Activated T-cell treated with anti-CD3 and anti-CD28 coated beads, Interleukin-2, amount 50 U/mL, for 72 hours (primary cell): ENCODE measurements at regions not wholly inside any gene's neighbourhood (a gene's known extent, or its start where the extent isn't known, plus 50 kb on each side); places are given as distances from the start of the nearest gene placed in this dataset.

Experiments
- ATAC-seq, 2 donors: fragments of 150-1000 bp; cut with Tn5 transposase; replicated peaks in 1 of 2; 2 replicates each; pipeline ENCODE4 v1.10.0; 2021; ENCODE audit warnings: moderate library complexity in 2 of 2, mild to moderate bottlenecking in 1 of 2
- DNase-seq, 2 donors: peaks; one replicate each; pipeline ENCODE4 v3.0.0; 2021 to 2022; ENCODE audit warnings: mixed read lengths in 1 of 2
- H3K27ac Mint-ChIP-seq: one replicate; pipeline ENCODE4 v1.8.0; 2022; ENCODE audit warnings: mild to moderate bottlenecking, moderate library complexity, mixed read lengths
- H3K27me3 Mint-ChIP-seq: one replicate; pipeline ENCODE4 v1.8.0; 2022; ENCODE audit warnings: low read depth, mixed read lengths
- H3K36me3 Mint-ChIP-seq, 2 donors: one replicate each; pipeline ENCODE4 v1.8.0; 2022; ENCODE audit warnings: mixed read lengths in 2 of 2, mild to moderate bottlenecking in 1 of 2; ENCODE audit not compliant: insufficient read depth in 2 of 2
- H3K4me1 Mint-ChIP-seq: one replicate; pipeline ENCODE4 v1.8.0; 2022; ENCODE audit warnings: low read depth, mixed read lengths
- H3K4me3 Mint-ChIP-seq, 2 donors: one replicate each; pipeline ENCODE4 v1.8.0; 2022; ENCODE audit warnings: mild to moderate bottlenecking in 2 of 2, mixed read lengths in 2 of 2, moderate library complexity in 2 of 2
- H3K9me3 Mint-ChIP-seq, 2 donors: one replicate each; pipeline ENCODE4 v1.8.0; 2022; ENCODE audit warnings: mixed read lengths in 2 of 2

- no peak overlapping the region for H3K27ac Mint-ChIP-seq
- H3K27me3 Mint-ChIP-seq, result no peaks in the 10 kb centered on the region
- H3K4me3 Mint-ChIP-seq, result no peak overlapping the region
- H3K9me3 Mint-ChIP-seq, result peaks cover 5 to 8% of the 10 kb centered on the region in 2 donors
- H3K4me1 Mint-ChIP-seq, result no peaks in the 10 kb centered on the region
- ATAC-seq (no peak), DNase-seq (no peak)
- peaks cover 3 to 4% of the 10 kb centered on the region in 2 donors for H3K36me3 Mint-ChIP-seq
These were observed 987.2 kb upstream of the CDH2 start for GRCh38 chr18:29164020-29164706.

DNA sequence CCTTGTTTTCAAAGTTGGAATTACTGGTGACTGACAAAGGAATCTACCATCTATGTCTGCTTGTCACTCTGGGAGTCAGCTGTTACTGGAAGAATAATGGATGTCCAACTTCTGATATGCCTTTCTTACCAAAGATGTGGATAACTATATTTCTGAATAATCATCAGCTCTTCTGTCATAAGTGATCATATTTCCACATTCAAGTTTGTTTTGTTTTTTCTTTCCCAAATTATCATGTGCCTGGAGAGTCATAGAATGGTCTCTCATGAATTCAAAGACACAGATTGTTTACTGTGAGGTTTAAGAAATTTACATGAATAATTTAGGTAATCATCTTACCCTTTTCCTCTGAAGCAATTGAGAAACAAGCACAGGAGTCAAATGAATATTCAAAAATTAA is 986.7 kb upstream of the CDH2 start:
- DNase-seq (no peak), ATAC-seq (no peak)
- no peak overlapping the region for H3K4me3 Mint-ChIP-seq
- peaks cover 5 to 8% of the 10 kb centered on the region in 2 donors for H3K9me3 Mint-ChIP-seq
- H3K27me3 Mint-ChIP-seq, result no peaks in the 10 kb centered on the region
- H3K36me3 Mint-ChIP-seq, result peaks cover 0 to 4% of the 10 kb centered on the region in 2 donors
- no peak overlapping the region for H3K27ac Mint-ChIP-seq
- H3K4me1 Mint-ChIP-seq, result no peaks in the 10 kb centered on the region

DNA sequence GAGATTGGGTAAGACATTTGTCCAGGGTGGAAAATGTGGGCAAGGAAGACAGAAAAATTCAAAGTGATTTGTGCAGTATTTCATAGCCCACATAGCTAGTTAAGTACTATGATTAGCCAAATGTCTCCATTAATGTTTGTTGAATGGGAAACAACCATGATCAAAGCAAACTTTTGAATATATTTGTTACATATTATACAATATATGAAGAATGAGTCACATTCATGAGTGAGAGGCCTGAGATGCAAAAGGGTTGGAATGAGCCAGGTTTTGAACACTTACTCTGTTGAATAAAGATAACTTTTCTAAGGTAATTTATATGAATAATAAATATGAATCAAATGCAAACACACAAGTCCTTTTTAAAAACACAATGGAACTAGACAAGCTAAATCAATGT is 984.5 kb upstream of the CDH2 start:
- Mint-ChIP-seq H3K4me3 (no peak overlapping the region), H3K4me1 (no peaks in the 10 kb centered on the region), H3K9me3 (peaks cover 8 to 9% of the 10 kb centered on the region in 2 donors), H3K27me3 (no peaks in the 10 kb centered on the region), H3K27ac (no peak overlapping the region), H3K36me3 (peaks cover 0 to 4% of the 10 kb centered on the region in 2 donors)
- DNase-seq, result no peak
- no peak for ATAC-seq

DNA sequence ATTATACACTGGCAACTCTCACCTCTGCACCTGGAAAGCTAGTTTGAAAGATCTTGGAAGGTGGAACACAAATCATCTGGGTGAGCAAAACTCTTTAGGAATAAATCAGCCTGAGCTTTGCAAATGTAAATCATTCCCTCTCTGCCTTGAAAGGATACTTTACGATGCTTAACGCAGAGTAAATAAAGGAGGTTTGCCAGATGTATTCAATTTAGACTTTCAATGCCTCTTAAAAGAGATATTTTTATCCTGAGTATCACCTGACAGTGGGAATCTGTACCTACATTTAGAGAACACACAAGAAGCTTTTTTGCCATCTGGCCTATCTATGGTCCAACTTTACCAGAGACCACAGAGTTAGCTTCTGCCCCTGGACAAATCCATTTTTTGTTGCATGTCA is 983.2 kb upstream of the CDH2 start:
- no peak overlapping the region for H3K4me3 Mint-ChIP-seq
- H3K36me3 Mint-ChIP-seq, result no peaks in the 10 kb centered on the region
- H3K27ac Mint-ChIP-seq, result no peak overlapping the region
- DNase-seq (no peak), ATAC-seq (no peak)
- no peaks in the 10 kb centered on the region for H3K27me3 Mint-ChIP-seq
- no peaks in the 10 kb centered on the region for H3K4me1 Mint-ChIP-seq
- peaks cover 3 to 5% of the 10 kb centered on the region in 2 donors for H3K9me3 Mint-ChIP-seq

DNA sequence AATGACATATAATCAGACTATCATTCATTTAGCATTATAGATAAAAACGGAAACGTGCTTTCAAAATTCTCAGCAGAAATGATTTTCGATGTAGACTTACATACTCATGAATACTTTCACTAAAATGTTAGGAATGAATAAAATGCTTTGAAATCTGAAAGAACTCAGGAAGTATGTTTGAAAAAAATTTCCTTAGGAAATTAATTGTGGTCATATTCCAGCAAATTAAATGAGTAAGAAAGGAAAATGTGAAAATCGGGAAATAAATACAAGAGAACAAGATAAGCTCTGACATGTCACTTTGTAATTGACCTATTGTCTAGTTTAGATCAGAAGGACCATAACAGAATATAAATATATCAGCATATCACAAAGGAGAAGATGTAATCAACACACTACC is 981.0 kb upstream of the CDH2 start:
- ATAC-seq (no peak), DNase-seq (no peak)
- Mint-ChIP-seq H3K36me3 (peaks cover 1 to 4% of the 10 kb centered on the region in 2 donors), H3K27me3 (no peaks in the 10 kb centered on the region), H3K27ac (no peak overlapping the region), H3K4me3 (no peak overlapping the region), H3K9me3 (peaks cover 7 to 9% of the 10 kb centered on the region in 2 donors), H3K4me1 (no peaks in the 10 kb centered on the region)

- no peak overlapping the region for H3K27ac Mint-ChIP-seq
- H3K4me1 Mint-ChIP-seq, result no peaks in the 10 kb centered on the region
- peaks cover 1 to 5% of the 10 kb centered on the region in 2 donors for H3K36me3 Mint-ChIP-seq
- no peaks in the 10 kb centered on the region for H3K27me3 Mint-ChIP-seq
- DNase-seq (no peak), ATAC-seq (no peak)
- no peak overlapping the region for H3K4me3 Mint-ChIP-seq
- peaks cover 8 to 10% of the 10 kb centered on the region in 2 donors for H3K9me3 Mint-ChIP-seq
These were observed 980.3 kb upstream of the CDH2 start for GRCh38 chr18:29157057-29157780.

DNA sequence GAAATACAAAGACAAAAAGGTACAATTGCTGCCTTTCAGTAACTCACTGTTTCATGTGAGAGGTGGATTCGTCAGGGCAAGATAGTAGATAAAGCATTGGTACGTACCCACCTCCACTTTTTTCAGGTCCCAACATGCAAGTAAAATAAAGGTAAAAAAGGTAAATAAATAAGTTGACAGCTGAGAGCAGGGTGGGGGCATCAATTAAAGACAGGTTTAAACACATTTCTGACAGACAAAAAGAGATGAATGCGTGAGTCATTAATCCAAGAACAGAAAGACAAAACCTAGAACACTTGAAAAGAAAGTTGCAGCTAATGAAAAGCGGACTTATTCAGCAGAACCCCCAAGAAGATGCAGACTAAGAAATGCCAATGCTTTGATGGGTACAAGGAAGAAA is 979.6 kb upstream of the CDH2 start:
- H3K4me1 Mint-ChIP-seq, result no peaks in the 10 kb centered on the region
- H3K4me3 Mint-ChIP-seq, result no peak overlapping the region
- no peaks in the 10 kb centered on the region for H3K27me3 Mint-ChIP-seq

DNA sequence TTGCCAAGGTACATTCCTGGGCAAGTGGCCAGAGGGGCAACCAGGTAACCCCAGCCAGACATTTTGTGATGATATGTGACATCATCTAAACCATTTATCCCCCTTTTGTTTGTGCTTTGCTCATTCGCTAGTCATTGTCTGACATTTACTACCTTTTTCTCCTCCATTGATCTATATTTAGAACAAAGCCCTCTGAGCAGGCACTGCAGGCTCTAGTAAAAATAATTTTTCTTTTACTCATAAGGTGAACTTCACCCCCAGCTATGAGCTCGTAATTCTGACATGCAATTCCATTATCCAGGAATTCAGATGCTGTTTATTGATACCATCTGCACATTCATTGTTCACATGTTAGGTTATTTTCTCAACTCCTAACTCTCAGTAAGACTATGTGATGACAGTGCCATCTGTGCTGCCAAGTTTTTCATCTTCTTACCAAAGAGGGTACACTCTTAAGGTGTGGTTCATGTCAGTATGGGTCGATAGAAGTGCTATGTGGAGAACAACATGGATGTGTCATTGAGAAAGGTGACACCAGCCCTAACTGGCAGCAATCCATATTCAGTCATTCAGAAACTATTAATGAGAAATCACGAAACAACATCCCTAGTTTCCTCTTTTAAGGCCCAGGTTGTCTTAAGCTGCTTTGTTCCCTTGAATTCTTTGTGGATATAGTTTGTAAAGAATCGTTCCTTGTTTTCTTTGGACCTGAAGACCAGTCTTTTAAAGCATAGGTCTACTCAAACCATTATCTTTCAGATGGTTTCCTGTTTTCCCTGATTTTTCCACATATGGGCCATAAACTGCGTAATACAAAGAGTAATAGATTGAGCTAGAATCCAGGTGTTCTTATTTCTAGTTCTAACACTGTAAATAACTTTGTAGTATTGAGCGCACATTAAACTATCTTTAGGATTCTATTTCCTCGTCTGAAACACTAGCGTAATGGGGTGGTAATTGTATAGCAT is 978.1 kb upstream of the CDH2 start:
- H3K27me3 Mint-ChIP-seq, result no peaks in the 10 kb centered on the region
- DNase-seq, result no peak
- no peak overlapping the region for H3K4me3 Mint-ChIP-seq
- ATAC-seq, result no peak
- H3K27ac Mint-ChIP-seq, result no peak overlapping the region
- H3K4me1 Mint-ChIP-seq, result no peaks in the 10 kb centered on the region
- peaks cover 1 to 5% of the 10 kb centered on the region in 2 donors for H3K36me3 Mint-ChIP-seq
- H3K9me3 Mint-ChIP-seq, result peaks cover 5 to 10% of the 10 kb centered on the region in 2 donors

More for the DNA sequence above, 979.6 kb upstream of the CDH2 start:
- peaks cover 8 to 10% of the 10 kb centered on the region in 2 donors for H3K9me3 Mint-ChIP-seq
- H3K36me3 Mint-ChIP-seq, result peaks cover 1 to 5% of the 10 kb centered on the region in 2 donors
- DNase-seq (no peak), ATAC-seq (no peak)
- no peak overlapping the region for H3K27ac Mint-ChIP-seq

DNA sequence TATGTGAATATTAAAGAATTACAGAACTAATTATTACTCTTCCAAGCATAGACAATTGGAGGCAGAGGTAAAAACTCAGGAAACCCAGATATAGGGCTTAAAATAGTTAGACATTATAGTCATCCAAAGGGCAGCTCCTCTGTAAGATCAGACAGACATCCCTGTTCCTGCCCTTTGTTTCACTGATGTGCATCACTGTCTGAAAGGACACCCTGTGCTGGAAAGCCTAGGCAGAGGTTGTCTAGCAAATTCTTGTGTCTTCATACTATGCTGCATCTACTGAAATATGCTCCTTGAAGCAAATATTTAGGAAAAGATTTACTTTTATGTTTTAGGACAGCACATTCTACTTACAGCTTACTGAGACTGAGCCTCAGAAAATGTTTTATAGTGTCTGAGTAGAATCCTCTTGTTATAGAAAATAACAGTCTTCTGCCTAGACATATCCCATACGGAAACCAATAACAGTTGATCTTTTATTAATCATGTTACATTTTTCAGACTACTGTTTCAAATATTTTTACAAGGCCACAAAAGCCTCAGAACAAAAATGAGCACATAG is 977.3 kb upstream of the CDH2 start:
- no peaks in the 10 kb centered on the region for H3K4me1 Mint-ChIP-seq
- peaks cover 1 to 5% of the 10 kb centered on the region in 2 donors for H3K36me3 Mint-ChIP-seq
- no peak overlapping the region for H3K4me3 Mint-ChIP-seq
- H3K27ac Mint-ChIP-seq, result no peak overlapping the region
- H3K9me3 Mint-ChIP-seq, result peaks cover 5 to 10% of the 10 kb centered on the region in 2 donors
- ATAC-seq, result no peak
- DNase-seq, result no peak
- no peaks in the 10 kb centered on the region for H3K27me3 Mint-ChIP-seq

DNA sequence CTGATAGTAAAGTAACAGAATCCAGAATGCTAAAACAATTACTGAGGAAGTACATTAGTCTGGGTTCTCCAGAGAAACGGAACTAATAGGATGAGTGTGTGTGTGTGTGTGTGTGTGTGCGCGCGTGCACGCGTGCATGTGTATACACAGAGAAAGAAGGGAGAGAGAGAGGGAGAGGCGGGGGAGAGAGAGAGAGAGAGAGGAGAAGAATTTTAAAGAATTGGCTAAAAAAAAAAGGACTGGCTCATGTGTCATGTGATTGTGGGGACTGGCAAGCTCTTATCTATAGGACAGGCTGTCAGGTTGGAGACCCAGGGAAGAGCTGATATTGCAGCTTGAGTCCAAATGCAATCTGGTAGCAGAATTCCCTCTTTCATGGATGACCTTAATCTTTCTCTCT is 976.2 kb upstream of the CDH2 start:
- H3K4me1 Mint-ChIP-seq, result no peaks in the 10 kb centered on the region
- DNase-seq, result no peak
- peaks cover 5 to 10% of the 10 kb centered on the region in 2 donors for H3K9me3 Mint-ChIP-seq
- ATAC-seq, result no peak
- H3K4me3 Mint-ChIP-seq, result no peak overlapping the region
- H3K27me3 Mint-ChIP-seq, result no peaks in the 10 kb centered on the region
- H3K36me3 Mint-ChIP-seq, result peaks cover 1 to 5% of the 10 kb centered on the region in 2 donors
- no peak overlapping the region for H3K27ac Mint-ChIP-seq

- Mint-ChIP-seq H3K4me3 (no peak overlapping the region), H3K9me3 (peaks cover 2 to 11% of the 10 kb centered on the region in 2 donors)
These were observed 971.0 kb upstream of the CDH2 start for GRCh38 chr18:29147944-29148343.

GRCh38 chr18:29146068-29146467 is 969.1 kb upstream of the CDH2 start:
- Mint-ChIP-seq H3K36me3 (peaks cover 0 to 3% of the 10 kb centered on the region in 2 donors), H3K9me3 (peaks cover 0 to 13% of the 10 kb centered on the region in 2 donors), H3K27ac (no peak overlapping the region), H3K4me3 (no peak overlapping the region), H3K4me1 (no peaks in the 10 kb centered on the region), H3K27me3 (no peaks in the 10 kb centered on the region)
- DNase-seq, result no peak
- no peak for ATAC-seq

More at GRCh38 chr18:29147944-29148343, 971.0 kb upstream of the CDH2 start:
- ATAC-seq, result no peak
- Mint-ChIP-seq H3K27me3 (no peaks in the 10 kb centered on the region), H3K27ac (no peak overlapping the region), H3K36me3 (peaks cover 0 to 1% of the 10 kb centered on the region in 2 donors), H3K4me1 (no peaks in the 10 kb centered on the region)
- no peak for DNase-seq
